ENCODE measurements at regions not wholly inside any gene's neighbourhood (a gene's known extent, or its start where the extent isn't known, plus 50 kb on each side); places are given as distances from the start of the nearest gene placed in this dataset.

GRCh38 chr20:60070791-60071190 lies 112.6 kb downstream of the CDH26 start:
- H3K36me3 ChIP-seq = no peaks in the 10 kb centered on the region
- intact Hi-C loops (cut with DNase I; ENCODE audit: low total_unique reads) = no loop called here
- DNase-seq = no peak
- no peak overlapping the region for H3K27ac ChIP-seq
- TF ChIP-seq POLR2A (IDR thresholded peaks at IDR 0.05) (no peak), CTCF (IDR thresholded peaks at IDR 0.05) (no peak)
- no peaks in the 10 kb centered on the region for H3K27me3 ChIP-seq
- no peaks in the 10 kb centered on the region for H3K4me1 ChIP-seq
- no peak overlapping the region for H3K4me3 ChIP-seq
- no peaks in the 10 kb centered on the region for H3K9me3 ChIP-seq

- DNase-seq = no peak
- Histone ChIP-seq H3K36me3 (no peaks in the 10 kb centered on the region), H3K4me1 (no peaks in the 10 kb centered on the region), H3K27ac (no peak overlapping the region), H3K9me3 (no peaks in the 10 kb centered on the region), H3K27me3 (no peaks in the 10 kb centered on the region), H3K4me3 (no peak overlapping the region)
- TF ChIP-seq CTCF (IDR thresholded peaks at IDR 0.05) (no peak), POLR2A (IDR thresholded peaks at IDR 0.05) (no peak)
- intact Hi-C loops (cut with DNase I; ENCODE audit: low total_unique reads) = no loop called here
Measured at GRCh38 chr20:60071965-60072364, 113.7 kb downstream of the CDH26 start.

GRCh38 chr20:60073086-60073485 lies 114.9 kb downstream of the CDH26 start:
- H3K9me3 ChIP-seq = no peaks in the 10 kb centered on the region
- no peak overlapping the region for H3K27ac ChIP-seq
- intact Hi-C loops (cut with DNase I; ENCODE audit: low total_unique reads) = no loop called here
- H3K4me1 ChIP-seq = no peaks in the 10 kb centered on the region
- DNase-seq = no peak
- TF ChIP-seq CTCF (IDR thresholded peaks at IDR 0.05) (no peak), POLR2A (IDR thresholded peaks at IDR 0.05) (no peak)
- H3K27me3 ChIP-seq = no peaks in the 10 kb centered on the region
- H3K36me3 ChIP-seq = no peaks in the 10 kb centered on the region
- H3K4me3 ChIP-seq = no peak overlapping the region

- TF ChIP-seq POLR2A (IDR thresholded peaks at IDR 0.05) (no peak), CTCF (IDR thresholded peaks at IDR 0.05) (no peak)
- H3K9me3 ChIP-seq = no peaks in the 10 kb centered on the region
- DNase-seq = no peak
- no peak overlapping the region for H3K27ac ChIP-seq
- intact Hi-C loops (cut with DNase I; ENCODE audit: low total_unique reads) = no loop called here
- H3K4me1 ChIP-seq = no peaks in the 10 kb centered on the region
- no peaks in the 10 kb centered on the region for H3K27me3 ChIP-seq
- H3K4me3 ChIP-seq = no peak overlapping the region
- no peaks in the 10 kb centered on the region for H3K36me3 ChIP-seq
Measured at GRCh38 chr20:60073504-60073903, 115.3 kb downstream of the CDH26 start.

- Histone ChIP-seq H3K4me1 (no peaks in the 10 kb centered on the region), H3K27ac (no peak overlapping the region), H3K9me3 (no peaks in the 10 kb centered on the region), H3K36me3 (no peaks in the 10 kb centered on the region), H3K27me3 (no peaks in the 10 kb centered on the region), H3K4me3 (no peak overlapping the region)
- DNase-seq = no peak
- intact Hi-C loops (cut with DNase I; ENCODE audit: low total_unique reads) = no loop called here
- TF ChIP-seq CTCF (IDR thresholded peaks at IDR 0.05) = no peak
- no peak for TF ChIP-seq POLR2A (IDR thresholded peaks at IDR 0.05)
Measured at GRCh38 chr20:60074276-60074675, 116.1 kb downstream of the CDH26 start.

All from uterus (tissue), 3 donors.